Memory B cell (primary cell): ENCODE measurements at regions not wholly inside any gene's neighbourhood (a gene's known extent, or its start where the extent isn't known, plus 50 kb on each side); places are given as distances from the start of the nearest gene placed in this dataset.

ENCODE experiments used
- ATAC-seq: fragments of 150-1000 bp; cut with Tn5 transposase; 2 replicates; pipeline ENCODE4 v1.10.0; 2021; ENCODE audit warnings: low read depth, mild to moderate bottlenecking, moderate library complexity
- DNase-seq, 2 donors: peaks; one replicate each; pipeline ENCODE4 v3.0.0; 2022; ENCODE audit warnings: low spot score in 2 of 2
- H3K27ac Mint-ChIP-seq: one replicate; pipeline ENCODE4 v1.8.0; 2022; ENCODE audit warnings: mild to moderate bottlenecking, moderate library complexity, mixed read lengths
- H3K27me3 Mint-ChIP-seq: one replicate; pipeline ENCODE4 v1.8.0; 2022; ENCODE audit warnings: mixed read lengths
- H3K36me3 Mint-ChIP-seq: one replicate; pipeline ENCODE4 v1.8.0; 2022; ENCODE audit warnings: mild to moderate bottlenecking, mixed read lengths
- H3K4me1 Mint-ChIP-seq: one replicate; pipeline ENCODE4 v1.8.0; 2022; ENCODE audit warnings: mixed read lengths
- H3K4me3 Mint-ChIP-seq: one replicate; pipeline ENCODE4 v1.8.0; 2022; ENCODE audit warnings: mild to moderate bottlenecking, moderate library complexity, mixed read lengths
- H3K9me3 Mint-ChIP-seq: one replicate; pipeline ENCODE4 v1.8.0; 2022; ENCODE audit warnings: mixed read lengths

- H3K36me3 Mint-ChIP-seq, result peaks cover 2% of the 10 kb centered on the region
- ATAC-seq (no peak), DNase-seq (no peak)
- peaks cover 3% of the 10 kb centered on the region for H3K9me3 Mint-ChIP-seq
- H3K27ac Mint-ChIP-seq, result no peak overlapping the region
- H3K4me3 Mint-ChIP-seq, result no peak overlapping the region
- peaks cover 6% of the 10 kb centered on the region for H3K27me3 Mint-ChIP-seq
- H3K4me1 Mint-ChIP-seq, result no peaks in the 10 kb centered on the region
Observed at GRCh38 chr10:78785991-78786390, 282.8 kb upstream of the ZMIZ1 start.

GRCh38 chr10:78787125-78787524, 281.6 kb upstream of the ZMIZ1 start:
- ATAC-seq (no peak), DNase-seq (no peak)
- Mint-ChIP-seq H3K4me3 (no peak overlapping the region), H3K36me3 (peaks cover 2% of the 10 kb centered on the region), H3K27me3 (peaks cover 9% of the 10 kb centered on the region), H3K9me3 (peaks cover 3% of the 10 kb centered on the region), H3K4me1 (no peaks in the 10 kb centered on the region), H3K27ac (no peak overlapping the region)

GRCh38 chr10:78794736-78795455, 273.9 kb upstream of the ZMIZ1 start:
- Mint-ChIP-seq H3K4me1 (no peaks in the 10 kb centered on the region), H3K27ac (no peak overlapping the region), H3K36me3 (no peaks in the 10 kb centered on the region), H3K27me3 (peaks cover 6% of the 10 kb centered on the region), H3K4me3 (no peak overlapping the region), H3K9me3 (peaks cover 2% of the 10 kb centered on the region)
- ATAC-seq, result no peak
- DNase-seq, result no peak

- no peak for ATAC-seq
- Mint-ChIP-seq H3K9me3 (no peaks in the 10 kb centered on the region), H3K4me1 (no peaks in the 10 kb centered on the region), H3K4me3 (no peak overlapping the region), H3K36me3 (no peaks in the 10 kb centered on the region), H3K27me3 (peaks cover 9% of the 10 kb centered on the region), H3K27ac (no peak overlapping the region)
- no peak for DNase-seq
Observed at GRCh38 chr10:78798976-78799730, 269.6 kb upstream of the ZMIZ1 start.

GRCh38 chr10:78800006-78800405, 268.8 kb upstream of the ZMIZ1 start:
- Mint-ChIP-seq H3K36me3 (no peaks in the 10 kb centered on the region), H3K4me1 (no peaks in the 10 kb centered on the region), H3K9me3 (no peaks in the 10 kb centered on the region), H3K27ac (no peak overlapping the region), H3K27me3 (peaks cover 9% of the 10 kb centered on the region), H3K4me3 (no peak overlapping the region)
- no peak for DNase-seq
- ATAC-seq, result no peak

GRCh38 chr10:78800535-78801320, 268.0 kb upstream of the ZMIZ1 start:
- no peaks in the 10 kb centered on the region for H3K9me3 Mint-ChIP-seq
- H3K27ac Mint-ChIP-seq, result no peak overlapping the region
- H3K36me3 Mint-ChIP-seq, result no peaks in the 10 kb centered on the region
- H3K4me1 Mint-ChIP-seq, result no peaks in the 10 kb centered on the region
- peaks cover 9% of the 10 kb centered on the region for H3K27me3 Mint-ChIP-seq
- H3K4me3 Mint-ChIP-seq, result no peak overlapping the region
- no peak for DNase-seq
- ATAC-seq, result no peak

GRCh38 chr10:78802431-78802830, 266.3 kb upstream of the ZMIZ1 start:
- Mint-ChIP-seq H3K36me3 (no peaks in the 10 kb centered on the region), H3K9me3 (no peaks in the 10 kb centered on the region), H3K4me3 (no peak overlapping the region), H3K4me1 (no peaks in the 10 kb centered on the region), H3K27ac (no peak overlapping the region), H3K27me3 (peaks cover 8% of the 10 kb centered on the region)
- ATAC-seq, result no peak
- DNase-seq, result no peak

- Mint-ChIP-seq H3K36me3 (no peaks in the 10 kb centered on the region), H3K27me3 (peaks cover 8% of the 10 kb centered on the region), H3K4me1 (no peaks in the 10 kb centered on the region), H3K9me3 (no peaks in the 10 kb centered on the region), H3K27ac (no peak overlapping the region), H3K4me3 (no peak overlapping the region)
- DNase-seq, result no peak
- ATAC-seq, result no peak
Observed at GRCh38 chr10:78802866-78803265, 265.9 kb upstream of the ZMIZ1 start.

GRCh38 chr10:78803710-78804109, 265.1 kb upstream of the ZMIZ1 start:
- no peak overlapping the region for H3K27ac Mint-ChIP-seq
- no peak for DNase-seq
- H3K4me1 Mint-ChIP-seq, result no peaks in the 10 kb centered on the region
- no peaks in the 10 kb centered on the region for H3K9me3 Mint-ChIP-seq
- H3K36me3 Mint-ChIP-seq, result no peaks in the 10 kb centered on the region
- ATAC-seq, result no peak
- peaks cover 8% of the 10 kb centered on the region for H3K27me3 Mint-ChIP-seq
- no peak overlapping the region for H3K4me3 Mint-ChIP-seq

GRCh38 chr10:78804411-78805032, 264.2 kb upstream of the ZMIZ1 start:
- no peaks in the 10 kb centered on the region for H3K4me1 Mint-ChIP-seq
- DNase-seq (no peak), ATAC-seq (no peak)
- peaks cover 8% of the 10 kb centered on the region for H3K27me3 Mint-ChIP-seq
- no peak overlapping the region for H3K27ac Mint-ChIP-seq
- H3K9me3 Mint-ChIP-seq, result no peaks in the 10 kb centered on the region
- no peak overlapping the region for H3K4me3 Mint-ChIP-seq
- H3K36me3 Mint-ChIP-seq, result no peaks in the 10 kb centered on the region

- H3K9me3 Mint-ChIP-seq, result no peaks in the 10 kb centered on the region
- peaks cover 10% of the 10 kb centered on the region for H3K27me3 Mint-ChIP-seq
- no peak overlapping the region for H3K27ac Mint-ChIP-seq
- no peak overlapping the region for H3K4me3 Mint-ChIP-seq
- H3K4me1 Mint-ChIP-seq, result no peaks in the 10 kb centered on the region
- no peaks in the 10 kb centered on the region for H3K36me3 Mint-ChIP-seq
- no peak for ATAC-seq
- DNase-seq, result no peak
Observed at GRCh38 chr10:78805176-78805575, 263.6 kb upstream of the ZMIZ1 start.

- Mint-ChIP-seq H3K27me3 (peaks cover 6% of the 10 kb centered on the region), H3K27ac (no peak overlapping the region), H3K4me3 (no peak overlapping the region), H3K4me1 (no peaks in the 10 kb centered on the region), H3K9me3 (no peaks in the 10 kb centered on the region), H3K36me3 (no peaks in the 10 kb centered on the region)
- no peak for ATAC-seq
- DNase-seq, result no peak
Observed at GRCh38 chr10:78806681-78807221, 262.0 kb upstream of the ZMIZ1 start.

GRCh38 chr10:78807504-78808203, 261.1 kb upstream of the ZMIZ1 start:
- Mint-ChIP-seq H3K9me3 (no peaks in the 10 kb centered on the region), H3K27ac (no peak overlapping the region), H3K4me1 (no peaks in the 10 kb centered on the region), H3K36me3 (no peaks in the 10 kb centered on the region), H3K27me3 (peaks cover 10% of the 10 kb centered on the region), H3K4me3 (no peak overlapping the region)
- no peak for DNase-seq
- ATAC-seq, result no peak
